ENCODE measurements at regions not wholly inside any gene's neighbourhood (a gene's known extent, or its start where the extent isn't known, plus 50 kb on each side); places are given as distances from the start of the nearest gene placed in this dataset.

DNA sequence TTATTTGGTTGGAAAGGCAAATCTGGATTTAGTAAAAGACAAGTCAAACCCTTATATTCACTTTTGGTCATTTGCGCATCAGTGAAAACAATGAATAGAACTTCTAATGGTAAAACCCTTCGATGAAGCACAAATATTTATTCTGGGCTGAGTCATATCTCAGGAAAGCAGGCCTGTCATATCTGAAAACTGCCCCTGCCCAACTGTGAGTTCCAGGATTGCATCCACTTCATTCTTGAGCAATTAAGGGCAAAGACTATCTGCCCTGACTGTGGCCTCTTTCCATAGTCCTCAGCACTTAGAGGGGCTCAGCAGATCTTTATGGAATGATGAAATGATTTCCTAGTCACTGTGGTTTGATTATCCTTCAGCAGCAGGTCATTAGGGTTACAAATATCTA lies 795.2 kb upstream of the ID2 start:
- no peak for DNase-seq (ENCODE audit: low read depth in 2 of 2)

- no peak for DNase-seq (ENCODE audit: low read depth in 2 of 2)
Measured at GRCh38 chr2:7887441-7887840, 794.4 kb upstream of the ID2 start.

DNA sequence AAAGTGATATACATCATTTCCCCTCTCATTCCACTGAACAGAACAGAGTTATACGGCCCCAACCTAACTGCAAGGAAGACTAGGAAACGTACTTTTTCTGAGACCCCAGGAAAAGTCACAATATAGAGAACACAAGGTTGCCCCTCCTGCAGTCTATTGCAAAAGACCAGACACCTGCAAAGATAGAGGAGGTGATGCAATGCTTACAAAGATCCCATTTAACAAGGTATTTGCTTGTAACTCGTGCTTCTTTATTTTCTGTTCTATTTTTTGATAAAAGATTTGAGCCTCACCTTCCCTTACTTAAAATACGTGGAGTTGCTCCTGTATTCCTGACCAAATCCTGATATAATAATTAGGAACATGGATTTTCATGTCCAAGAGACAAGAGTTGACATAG lies 793.0 kb upstream of the ID2 start:
- no peak for DNase-seq (ENCODE audit: low read depth in 2 of 2)

DNA sequence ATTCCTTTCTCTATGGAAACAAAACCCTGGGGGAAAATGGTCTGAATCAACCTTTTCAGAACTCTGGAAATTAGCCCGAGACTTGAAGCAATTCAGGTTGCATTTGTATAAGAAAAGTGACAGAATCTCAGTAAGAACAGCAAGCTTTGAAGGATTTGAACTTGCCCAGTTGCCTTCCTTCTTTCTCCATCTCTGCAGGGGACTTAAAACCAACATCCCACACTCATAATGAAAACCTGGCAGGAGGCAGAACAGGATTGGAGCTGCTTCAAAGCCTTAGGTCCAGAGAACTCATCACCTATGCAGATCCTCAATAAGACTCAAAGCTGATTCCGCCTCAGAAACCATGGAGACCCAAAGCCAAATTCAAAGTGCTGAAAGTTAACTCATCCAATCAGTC lies 790.5 kb upstream of the ID2 start:
- DNase-seq (ENCODE audit: low read depth in 2 of 2) = no peak

DNA sequence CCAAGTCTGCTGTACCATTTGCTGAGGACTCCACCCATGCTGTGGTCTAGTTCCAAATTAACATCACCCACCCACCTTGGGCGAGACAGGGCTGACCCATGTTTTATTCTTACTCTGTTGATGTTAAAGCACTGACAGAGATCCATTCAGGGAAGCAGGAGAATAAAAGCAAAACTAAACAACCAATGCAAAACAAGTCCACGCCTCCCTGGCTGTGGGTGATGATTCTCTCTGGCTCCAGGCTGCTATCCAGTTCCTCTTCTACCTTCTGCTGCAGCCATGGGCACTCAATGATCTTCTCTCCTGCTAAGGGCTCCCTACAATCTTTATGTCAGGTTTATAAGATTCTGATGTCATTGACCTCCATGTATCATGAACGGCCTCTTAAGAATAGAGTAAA lies 786.6 kb upstream of the ID2 start:
- no peak for DNase-seq (ENCODE audit: low read depth in 2 of 2)

GRCh38 chr2:7896940-7897487 lies 784.8 kb upstream of the ID2 start:
- DNase-seq (ENCODE audit: low read depth in 2 of 2) = no peak

DNA sequence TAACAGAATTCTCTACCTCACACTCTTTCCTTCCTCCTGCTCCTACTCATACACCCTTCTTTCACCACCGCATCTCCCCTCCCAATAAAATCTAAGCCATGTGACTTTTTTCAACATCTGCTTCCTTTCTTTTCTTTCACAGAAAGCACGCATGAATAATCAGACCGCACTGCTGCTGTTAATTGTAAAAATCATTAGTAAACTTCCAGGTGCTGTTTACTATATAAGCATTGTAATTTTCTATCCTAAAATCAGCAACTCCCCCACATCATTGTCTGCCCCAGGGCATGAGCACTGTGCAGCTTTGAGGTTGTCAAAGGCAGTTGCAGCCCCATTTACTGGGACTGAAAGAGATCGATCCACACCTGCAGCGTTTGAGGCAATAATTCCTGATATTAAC lies 782.6 kb upstream of the ID2 start:
- DNase-seq (ENCODE audit: low read depth in 2 of 2) = no peak

GRCh38 chr2:7899923-7900322 lies 781.9 kb upstream of the ID2 start:
- DNase-seq (ENCODE audit: low read depth in 2 of 2) = no peak

GRCh38 chr2:7900593-7900992 lies 781.3 kb upstream of the ID2 start:
- no peak for DNase-seq (ENCODE audit: low read depth in 2 of 2)

GRCh38 chr2:7902251-7902765 lies 779.5 kb upstream of the ID2 start:
- DNase-seq (ENCODE audit: low read depth in 2 of 2) = no peak

DNA sequence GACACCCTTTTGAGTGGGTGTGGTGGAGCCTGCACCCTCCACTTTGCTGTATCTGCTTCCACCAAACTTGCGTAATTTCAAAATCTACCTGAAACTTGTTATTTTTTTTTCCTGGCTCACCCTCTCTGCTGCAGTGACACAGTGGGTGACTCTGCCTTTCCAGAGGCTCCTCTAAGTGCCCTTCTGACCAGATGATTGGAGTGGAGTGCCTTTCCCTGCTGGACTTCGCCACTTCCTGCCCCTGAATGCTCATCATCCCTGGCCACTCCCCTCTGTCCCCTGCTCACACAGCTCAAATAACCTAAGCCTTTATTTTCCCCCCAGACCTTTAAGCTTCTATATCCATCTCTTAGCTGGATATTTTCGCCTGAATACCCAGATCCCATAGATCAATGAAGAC lies 777.5 kb upstream of the ID2 start:
- DNase-seq (ENCODE audit: low read depth in 2 of 2) = no peak

DNA sequence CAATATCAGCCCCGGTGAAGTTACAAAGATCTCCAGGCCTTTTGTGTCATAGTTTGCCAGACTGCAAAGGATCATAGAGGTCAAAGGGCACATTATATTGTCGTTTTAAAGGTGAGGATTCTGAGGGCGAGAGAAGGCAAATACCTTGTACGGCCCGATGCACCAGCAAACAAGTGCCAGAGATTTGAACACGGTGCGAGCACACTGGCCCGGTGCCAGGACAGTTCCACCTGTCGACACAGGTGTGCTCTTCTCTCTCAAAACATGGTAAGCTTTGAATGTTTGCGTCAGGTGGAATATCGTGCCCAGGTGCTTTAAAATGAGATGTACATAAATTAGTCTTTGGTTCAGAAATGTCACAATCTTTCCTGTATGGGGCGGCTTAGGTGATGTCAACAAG lies 776.1 kb upstream of the ID2 start:
- DNase-seq (ENCODE audit: low read depth in 2 of 2) = no peak

GRCh38 chr2:7906431-7906830 lies 775.4 kb upstream of the ID2 start:
- no peak for DNase-seq (ENCODE audit: low read depth in 2 of 2)

- DNase-seq (ENCODE audit: low read depth in 2 of 2) = no peak
Measured at GRCh38 chr2:7907041-7907440, 774.8 kb upstream of the ID2 start.

DNA sequence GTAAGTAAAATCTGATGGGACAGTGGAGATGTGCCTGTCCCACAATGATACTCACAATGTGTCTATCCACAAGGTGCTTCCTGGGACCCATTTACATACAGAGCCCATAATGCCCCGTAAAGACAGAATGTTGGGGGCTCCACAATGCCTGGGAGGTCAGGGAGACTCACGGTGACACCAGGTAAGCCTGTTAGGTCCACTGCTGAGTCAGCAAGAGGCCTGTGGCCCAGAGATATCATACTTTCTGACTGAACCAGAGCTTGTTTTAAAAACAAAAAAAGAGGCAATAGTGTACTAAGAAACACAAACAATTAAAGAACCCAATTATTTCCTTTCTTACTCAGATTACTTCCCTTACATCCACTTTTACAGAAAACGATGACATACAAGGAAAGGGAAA lies 771.1 kb upstream of the ID2 start:
- no peak for DNase-seq (ENCODE audit: low read depth in 2 of 2)

GRCh38 chr2:7911196-7911595 lies 770.7 kb upstream of the ID2 start:
- no peak for DNase-seq (ENCODE audit: low read depth in 2 of 2)

DNA sequence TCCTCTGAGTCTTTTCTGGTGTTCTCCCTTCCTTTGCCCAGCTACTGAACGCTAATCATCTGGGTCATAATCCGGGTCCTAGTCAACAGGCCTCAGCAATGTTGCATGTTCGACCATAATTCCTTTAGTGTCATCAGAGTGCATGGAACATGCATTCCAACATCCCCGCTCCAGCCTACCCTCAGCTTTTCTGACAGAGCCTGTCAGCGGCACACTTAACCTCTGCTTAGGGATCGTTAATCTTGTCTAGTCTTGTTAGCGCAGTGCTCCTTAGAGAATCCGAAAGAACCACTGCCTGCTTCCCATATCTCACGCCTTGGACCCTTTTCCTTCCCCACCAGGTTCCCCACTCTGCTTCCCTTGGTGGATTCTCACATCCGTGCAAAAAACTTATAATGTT lies 767.9 kb upstream of the ID2 start:
- no peak for DNase-seq (ENCODE audit: low read depth in 2 of 2)

DNA sequence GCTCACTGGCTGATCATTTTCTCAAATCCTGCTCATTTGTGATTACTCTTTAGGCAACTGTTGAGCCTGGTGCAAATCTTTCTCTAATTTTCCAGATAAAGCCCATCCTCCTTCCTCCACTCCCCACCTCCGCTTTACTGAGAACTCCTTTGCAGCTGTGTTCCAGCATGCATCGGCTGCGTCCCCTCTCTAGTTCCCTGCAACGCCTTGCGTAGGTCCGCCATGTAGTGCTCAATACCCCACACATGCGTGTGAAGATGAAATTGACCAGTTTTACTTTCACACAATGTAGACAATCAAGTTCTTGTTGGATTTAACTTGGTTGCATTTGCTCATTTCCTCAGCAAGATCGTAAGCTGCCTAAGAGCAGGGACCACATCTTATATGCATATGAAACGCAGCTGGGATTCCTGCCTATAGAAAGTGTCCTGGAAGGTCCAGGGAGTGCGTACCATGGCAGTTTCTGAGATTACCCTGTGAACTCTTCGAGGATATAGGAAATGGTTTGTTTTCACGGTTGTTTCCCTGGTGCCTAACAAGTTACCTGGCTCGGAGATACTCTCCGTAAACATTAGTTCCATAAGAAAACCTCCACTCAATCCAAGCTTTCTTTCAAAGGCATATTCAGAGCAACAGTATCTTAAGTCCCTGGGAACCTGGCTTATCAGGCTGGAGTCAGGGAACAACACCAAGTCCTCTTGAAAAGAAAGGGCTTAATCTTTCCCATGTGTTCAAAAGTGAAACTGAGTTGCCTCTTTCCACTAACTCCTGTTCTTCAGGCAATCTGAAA lies 766.4 kb upstream of the ID2 start:
- DNase-seq (ENCODE audit: low read depth in 2 of 2) = no peak

- no peak for DNase-seq (ENCODE audit: low read depth in 2 of 2)
Measured at GRCh38 chr2:7916670-7917069, 765.2 kb upstream of the ID2 start.

- no peak for DNase-seq (ENCODE audit: low read depth in 2 of 2)
Measured at GRCh38 chr2:7919510-7919909, 762.3 kb upstream of the ID2 start.

GRCh38 chr2:7924023-7924762 lies 757.7 kb upstream of the ID2 start:
- DNase-seq (ENCODE audit: low read depth in 2 of 2) = no peak

- no peak for DNase-seq (ENCODE audit: low read depth in 2 of 2)
Measured at GRCh38 chr2:7925506-7925905, 756.4 kb upstream of the ID2 start.

- DNase-seq (ENCODE audit: low read depth in 2 of 2) = no peak
Measured at GRCh38 chr2:7927691-7928090, 754.2 kb upstream of the ID2 start.

All from activated CD8-positive, alpha-beta memory T cell treated with anti-CD3 and anti-CD28 coated beads for 4 hours (primary cell).